Upper lobe of left lung (tissue), 4 donors: ENCODE measurements at regions not wholly inside any gene's neighbourhood (a gene's known extent, or its start where the extent isn't known, plus 50 kb on each side); places are given as distances from the start of the nearest gene placed in this dataset.

Experiments used
- POLR2A ChIP-seq, 4 donors: fragments of 450-650 bp; IDR thresholded peaks; one replicate each; pipeline ENCODE4 v1.5.1; 2016 to 2017; ENCODE audit warnings: antibody characterized with exemption in 4 of 4, mild to moderate bottlenecking in 2 of 4
- TF ChIP-seq, protein P1 (sequence below), 6 experiments: fragments of 450-650 bp in 4 of 6; fragments of 200-600 bp in 2 of 6; sonication (generic) in 2 of 6; IDR thresholded peaks; one replicate each; pipeline ENCODE4 v1.5.1; 2016 to 2019; ENCODE audit warnings: antibody characterized with exemption in 6 of 6

DNA sequence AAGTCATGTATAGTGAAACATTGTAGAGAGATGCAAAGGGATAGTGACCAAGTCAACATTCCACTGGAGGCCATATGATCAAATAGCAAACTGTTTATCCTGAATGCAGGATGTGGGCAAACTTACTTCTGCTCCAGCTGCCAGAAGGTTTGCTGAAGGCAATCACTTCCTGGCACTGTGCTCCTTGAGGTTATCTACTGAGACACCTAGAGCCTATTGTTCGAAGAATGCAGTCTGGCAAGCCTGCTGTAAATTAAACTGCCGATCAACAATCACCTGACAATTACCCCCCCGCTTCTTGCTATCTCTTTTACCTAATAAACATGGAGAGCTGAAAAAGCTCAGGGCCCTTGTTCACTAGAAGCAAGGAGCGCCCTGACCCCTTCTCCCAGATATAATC lies 139.4 kb upstream of the B3GALT2 start:
- TF ChIP-seq, protein P1, sequence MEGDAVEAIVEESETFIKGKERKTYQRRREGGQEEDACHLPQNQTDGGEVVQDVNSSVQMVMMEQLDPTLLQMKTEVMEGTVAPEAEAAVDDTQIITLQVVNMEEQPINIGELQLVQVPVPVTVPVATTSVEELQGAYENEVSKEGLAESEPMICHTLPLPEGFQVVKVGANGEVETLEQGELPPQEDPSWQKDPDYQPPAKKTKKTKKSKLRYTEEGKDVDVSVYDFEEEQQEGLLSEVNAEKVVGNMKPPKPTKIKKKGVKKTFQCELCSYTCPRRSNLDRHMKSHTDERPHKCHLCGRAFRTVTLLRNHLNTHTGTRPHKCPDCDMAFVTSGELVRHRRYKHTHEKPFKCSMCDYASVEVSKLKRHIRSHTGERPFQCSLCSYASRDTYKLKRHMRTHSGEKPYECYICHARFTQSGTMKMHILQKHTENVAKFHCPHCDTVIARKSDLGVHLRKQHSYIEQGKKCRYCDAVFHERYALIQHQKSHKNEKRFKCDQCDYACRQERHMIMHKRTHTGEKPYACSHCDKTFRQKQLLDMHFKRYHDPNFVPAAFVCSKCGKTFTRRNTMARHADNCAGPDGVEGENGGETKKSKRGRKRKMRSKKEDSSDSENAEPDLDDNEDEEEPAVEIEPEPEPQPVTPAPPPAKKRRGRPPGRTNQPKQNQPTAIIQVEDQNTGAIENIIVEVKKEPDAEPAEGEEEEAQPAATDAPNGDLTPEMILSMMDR (IDR thresholded peaks at IDR 0.05), result no peak
- TF ChIP-seq POLR2A (IDR thresholded peaks at IDR 0.05), result no peak
